ENCODE measurements at regions not wholly inside any gene's neighbourhood (a gene's known extent, or its start where the extent isn't known, plus 50 kb on each side); places are given as distances from the start of the nearest gene placed in this dataset.

GRCh38 chr1:71135571-71135970 lies 54.7 kb upstream of the ZRANB2 start:
- no peak for TF ChIP-seq CTCF (IDR thresholded peaks at IDR 0.05)
- no peak for TF ChIP-seq POLR2A (IDR thresholded peaks at IDR 0.05)
- 63 to 69% (median 68%) methylated on average over 2 of the region's 2 CpGs for WGBS, 4 donors
- H3K27ac ChIP-seq: no peak overlapping the region
- no peaks in the 10 kb centered on the region for H3K4me1 ChIP-seq
- H3K4me3 ChIP-seq: no peak overlapping the region
- no peak for ATAC-seq
- peaks cover 0 to 59% (median 27%) of the 10 kb centered on the region in 12 donors for H3K9me3 ChIP-seq
- H3K27me3 ChIP-seq: no peaks in the 10 kb centered on the region
- intact Hi-C loops (cut with DNase I): no loop called here
- no peak for DNase-seq
- no peaks in the 10 kb centered on the region for H3K36me3 ChIP-seq
